ENCODE measurements at regions not wholly inside any gene's neighbourhood (a gene's known extent, or its start where the extent isn't known, plus 50 kb on each side); places are given as distances from the start of the nearest gene placed in this dataset.

- H3K4me1 ChIP-seq (ENCODE audit: control insufficient read depth, low read depth, low read length) = no peaks in the 10 kb centered on the region
- H3K18ac ChIP-seq (ENCODE audit: low read length) = no peak overlapping the region
These were observed 86.2 kb upstream of the BLTP1 start for GRCh38 chr4:122065915-122066314.

GRCh38 chr4:122065149-122065548 lies 87.0 kb upstream of the BLTP1 start:
- H3K23ac ChIP-seq (ENCODE audit: low read length) = no peak overlapping the region
- H3K4me3 ChIP-seq (ENCODE audit: low read length) = no peak overlapping the region
- H4K8ac ChIP-seq (ENCODE audit: low read depth, low read length) = no peak overlapping the region
- no peak overlapping the region for H4K5ac ChIP-seq (ENCODE audit: low read length)
- H3K79me2 ChIP-seq (ENCODE audit: control insufficient read depth, insufficient read depth, low read length) = no peaks in the 10 kb centered on the region
- no peak overlapping the region for H2BK120ac ChIP-seq (ENCODE audit: low read depth, low read length)
- H3K4me2 ChIP-seq (ENCODE audit: low read length) = no peak overlapping the region
- no peak for DNase-seq
- no peaks in the 10 kb centered on the region for H3K27me3 ChIP-seq (ENCODE audit: insufficient read depth, low read length, poor library complexity)
- no peak overlapping the region for H3K4ac ChIP-seq (ENCODE audit: low read depth, low read length)
- H3K56ac ChIP-seq (ENCODE audit: low read length) = no peak overlapping the region
- no peak overlapping the region for H3K9ac ChIP-seq (ENCODE audit: low read length)
- no peak overlapping the region for H3K27ac ChIP-seq (ENCODE audit: low read depth, low read length)
- no peak overlapping the region for H3K18ac ChIP-seq (ENCODE audit: low read length)
- WGBS (ENCODE audit: extremely low coverage, insufficient coverage, low lambda C conversion rate) = no CpG with 5 or more reads among the region's 4 CpGs
- H2BK15ac ChIP-seq (replicated peaks; ENCODE audit: low read depth) = no peak overlapping the region
- H3K36me3 ChIP-seq (ENCODE audit: control insufficient read depth, insufficient read depth, low read length) = no peaks in the 10 kb centered on the region
- no peaks in the 10 kb centered on the region for H3K79me1 ChIP-seq (ENCODE audit: low read length)
- H2AK5ac ChIP-seq (ENCODE audit: low read length) = no peak overlapping the region
- no peaks in the 10 kb centered on the region for H3K4me1 ChIP-seq (ENCODE audit: control insufficient read depth, low read depth, low read length)
- no peak overlapping the region for H2BK5ac ChIP-seq (ENCODE audit: low read length)

More at GRCh38 chr4:122065915-122066314, 86.2 kb upstream of the BLTP1 start:
- no peaks in the 10 kb centered on the region for H3K79me1 ChIP-seq (ENCODE audit: low read length)
- no peaks in the 10 kb centered on the region for H3K27me3 ChIP-seq (ENCODE audit: insufficient read depth, low read length, poor library complexity)
- H3K36me3 ChIP-seq (ENCODE audit: control insufficient read depth, insufficient read depth, low read length) = no peaks in the 10 kb centered on the region
- no peak overlapping the region for H3K56ac ChIP-seq (ENCODE audit: low read length)
- H2BK15ac ChIP-seq (replicated peaks; ENCODE audit: low read depth) = no peak overlapping the region
- no peak overlapping the region for H4K8ac ChIP-seq (ENCODE audit: low read depth, low read length)
- no CpG with 5 or more reads among the region's 6 CpGs for WGBS (ENCODE audit: extremely low coverage, insufficient coverage, low lambda C conversion rate)
- H3K4ac ChIP-seq (ENCODE audit: low read depth, low read length) = no peak overlapping the region
- H3K23ac ChIP-seq (ENCODE audit: low read length) = no peak overlapping the region
- no peak overlapping the region for H2BK5ac ChIP-seq (ENCODE audit: low read length)
- no peak overlapping the region for H2BK120ac ChIP-seq (ENCODE audit: low read depth, low read length)
- H3K27ac ChIP-seq (ENCODE audit: low read depth, low read length) = no peak overlapping the region
- no peak overlapping the region for H4K5ac ChIP-seq (ENCODE audit: low read length)
- no peaks in the 10 kb centered on the region for H3K79me2 ChIP-seq (ENCODE audit: control insufficient read depth, insufficient read depth, low read length)
- H3K9ac ChIP-seq (ENCODE audit: low read length) = no peak overlapping the region
- no peak overlapping the region for H2AK5ac ChIP-seq (ENCODE audit: low read length)
- DNase-seq = no peak
- no peak overlapping the region for H3K4me3 ChIP-seq (ENCODE audit: low read length)
- H3K4me2 ChIP-seq (ENCODE audit: low read length) = no peak overlapping the region

GRCh38 chr4:122053186-122053585 lies 98.9 kb upstream of the BLTP1 start:
- H4K5ac ChIP-seq (ENCODE audit: low read length) = no peak overlapping the region
- H3K27ac ChIP-seq (ENCODE audit: low read depth, low read length) = no peak overlapping the region
- no peaks in the 10 kb centered on the region for H3K79me1 ChIP-seq (ENCODE audit: low read length)
- H2AK5ac ChIP-seq (ENCODE audit: low read length) = no peak overlapping the region
- no peak overlapping the region for H2BK120ac ChIP-seq (ENCODE audit: low read depth, low read length)
- no peaks in the 10 kb centered on the region for H3K36me3 ChIP-seq (ENCODE audit: control insufficient read depth, insufficient read depth, low read length)
- H3K56ac ChIP-seq (ENCODE audit: low read length) = no peak overlapping the region
- no CpG with 5 or more reads among the region's 4 CpGs for WGBS (ENCODE audit: extremely low coverage, insufficient coverage, low lambda C conversion rate)
- H2BK5ac ChIP-seq (ENCODE audit: low read length) = no peak overlapping the region
- H3K23ac ChIP-seq (ENCODE audit: low read length) = no peak overlapping the region
- H2BK15ac ChIP-seq (replicated peaks; ENCODE audit: low read depth) = no peak overlapping the region
- no peak overlapping the region for H3K4ac ChIP-seq (ENCODE audit: low read depth, low read length)
- no peak for DNase-seq
- no peaks in the 10 kb centered on the region for H3K79me2 ChIP-seq (ENCODE audit: control insufficient read depth, insufficient read depth, low read length)
- no peaks in the 10 kb centered on the region for H3K27me3 ChIP-seq (ENCODE audit: insufficient read depth, low read length, poor library complexity)
- H3K18ac ChIP-seq (ENCODE audit: low read length) = no peak overlapping the region
- H4K8ac ChIP-seq (ENCODE audit: low read depth, low read length) = no peak overlapping the region
- no peaks in the 10 kb centered on the region for H3K4me1 ChIP-seq (ENCODE audit: control insufficient read depth, low read depth, low read length)
- no peak overlapping the region for H3K9ac ChIP-seq (ENCODE audit: low read length)
- no peak overlapping the region for H3K4me3 ChIP-seq (ENCODE audit: low read length)
- H3K4me2 ChIP-seq (ENCODE audit: low read length) = no peak overlapping the region

- no peak overlapping the region for H2BK15ac ChIP-seq (replicated peaks; ENCODE audit: low read depth)
- H3K4me1 ChIP-seq (ENCODE audit: control insufficient read depth, low read depth, low read length) = no peaks in the 10 kb centered on the region
- WGBS (ENCODE audit: extremely low coverage, insufficient coverage, low lambda C conversion rate) = no CpG with 5 or more reads among the region's 3 CpGs
These were observed 99.5 kb upstream of the BLTP1 start for GRCh38 chr4:122052677-122053076.

GRCh38 chr4:122050841-122051240 lies 99.0 kb upstream of the TRPC3 start:
- no peak overlapping the region for H3K18ac ChIP-seq (ENCODE audit: low read length)
- H3K79me2 ChIP-seq (ENCODE audit: control insufficient read depth, insufficient read depth, low read length) = no peaks in the 10 kb centered on the region
- no peak overlapping the region for H3K9ac ChIP-seq (ENCODE audit: low read length)
- no peak overlapping the region for H3K4me3 ChIP-seq (ENCODE audit: low read length)
- H3K79me1 ChIP-seq (ENCODE audit: low read length) = no peaks in the 10 kb centered on the region
- no peak overlapping the region for H2BK5ac ChIP-seq (ENCODE audit: low read length)
- no peak for DNase-seq
- no peak overlapping the region for H2AK5ac ChIP-seq (ENCODE audit: low read length)
- H3K4me2 ChIP-seq (ENCODE audit: low read length) = no peak overlapping the region
- H2BK120ac ChIP-seq (ENCODE audit: low read depth, low read length) = no peak overlapping the region
- H3K27me3 ChIP-seq (ENCODE audit: insufficient read depth, low read length, poor library complexity) = no peaks in the 10 kb centered on the region
- no peak overlapping the region for H3K4ac ChIP-seq (ENCODE audit: low read depth, low read length)
- no CpG with 5 or more reads among the region's 3 CpGs for WGBS (ENCODE audit: extremely low coverage, insufficient coverage, low lambda C conversion rate)
- H2BK15ac ChIP-seq (replicated peaks; ENCODE audit: low read depth) = no peak overlapping the region
- H3K23ac ChIP-seq (ENCODE audit: low read length) = no peak overlapping the region
- H3K4me1 ChIP-seq (ENCODE audit: control insufficient read depth, low read depth, low read length) = no peaks in the 10 kb centered on the region
- no peaks in the 10 kb centered on the region for H3K36me3 ChIP-seq (ENCODE audit: control insufficient read depth, insufficient read depth, low read length)
- H3K27ac ChIP-seq (ENCODE audit: low read depth, low read length) = no peak overlapping the region
- H4K8ac ChIP-seq (ENCODE audit: low read depth, low read length) = no peak overlapping the region
- no peak overlapping the region for H3K56ac ChIP-seq (ENCODE audit: low read length)
- no peak overlapping the region for H4K5ac ChIP-seq (ENCODE audit: low read length)

More at GRCh38 chr4:122052677-122053076, 99.5 kb upstream of the BLTP1 start:
- Histone ChIP-seq H3K36me3 (ENCODE audit: control insufficient read depth, insufficient read depth, low read length) (no peaks in the 10 kb centered on the region), H2BK120ac (ENCODE audit: low read depth, low read length) (no peak overlapping the region), H3K27me3 (ENCODE audit: insufficient read depth, low read length, poor library complexity) (no peaks in the 10 kb centered on the region), H3K9ac (ENCODE audit: low read length) (no peak overlapping the region), H3K4me2 (ENCODE audit: low read length) (no peak overlapping the region), H2BK5ac (ENCODE audit: low read length) (no peak overlapping the region), H3K4ac (ENCODE audit: low read depth, low read length) (no peak overlapping the region), H2AK5ac (ENCODE audit: low read length) (no peak overlapping the region), H4K5ac (ENCODE audit: low read length) (no peak overlapping the region), H3K4me3 (ENCODE audit: low read length) (no peak overlapping the region), H3K56ac (ENCODE audit: low read length) (no peak overlapping the region), H3K79me2 (ENCODE audit: control insufficient read depth, insufficient read depth, low read length) (no peaks in the 10 kb centered on the region), H3K79me1 (ENCODE audit: low read length) (no peaks in the 10 kb centered on the region), H4K8ac (ENCODE audit: low read depth, low read length) (no peak overlapping the region), H3K18ac (ENCODE audit: low read length) (no peak overlapping the region), H3K27ac (ENCODE audit: low read depth, low read length) (no peak overlapping the region), H3K23ac (ENCODE audit: low read length) (no peak overlapping the region)
- DNase-seq = no peak
